MG63 (cell line): ENCODE measurements at regions not wholly inside any gene's neighbourhood (a gene's known extent, or its start where the extent isn't known, plus 50 kb on each side); places are given as distances from the start of the nearest gene placed in this dataset.

Experiments
- DNase-seq: peaks from one replicate; pipeline ENCODE4 v3.0.0-alpha.2; 2020
- H3K27me3 ChIP-seq: fragments of 250-450 bp; sonication (Bioruptor Pico); 2 replicates; pipeline ENCODE4 v1.5.1; 2020; ENCODE audit warnings: mild to moderate bottlenecking, moderate library complexity
- H3K36me3 ChIP-seq: fragments of 250-450 bp; sonication (Bioruptor Pico); 2 replicates; pipeline ENCODE4 v1.5.1; 2020; ENCODE audit warnings: mild to moderate bottlenecking, moderate library complexity
- H3K4me3 ChIP-seq: fragments of 250-450 bp; sonication (Bioruptor Pico); 2 replicates; pipeline ENCODE4 v1.5.1; 2020; ENCODE audit warnings: mild to moderate bottlenecking, moderate library complexity
- H3K9me3 ChIP-seq: fragments of 250-450 bp; sonication (Bioruptor Pico); 2 replicates; pipeline ENCODE4 v1.5.1; 2020; ENCODE audit warnings: mild to moderate bottlenecking, moderate library complexity

DNA sequence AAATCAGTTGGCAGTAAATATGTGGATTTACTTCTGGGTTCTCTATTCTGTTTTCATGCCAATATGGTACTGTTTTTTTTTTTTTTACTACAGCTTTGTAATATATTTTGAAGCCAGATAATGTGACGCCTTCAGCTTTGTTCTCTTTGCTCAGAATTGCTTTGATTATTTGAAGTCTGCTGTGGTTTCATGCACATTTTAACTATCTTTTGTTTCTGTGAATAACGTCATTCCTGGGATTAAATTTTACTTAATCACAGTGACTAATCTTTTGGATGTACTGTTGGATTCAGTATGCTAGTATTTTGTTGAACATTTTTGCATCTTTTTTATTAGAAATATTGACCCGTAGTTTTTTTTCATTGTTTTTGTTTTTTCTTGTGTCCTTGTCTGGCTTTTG lies 576.5 kb downstream of the ZNF385D start:
- peaks cover 3% of the 10 kb centered on the region; the same call in 1 of the 2 replicates for H3K9me3 ChIP-seq
- H3K4me3 ChIP-seq = no peak overlapping the region
- no peaks in the 10 kb centered on the region for H3K36me3 ChIP-seq
- no peaks in the 10 kb centered on the region for H3K27me3 ChIP-seq
- no peak for DNase-seq

- no peak overlapping the region for H3K4me3 ChIP-seq
- H3K27me3 ChIP-seq = no peaks in the 10 kb centered on the region
- no peak for DNase-seq
- H3K9me3 ChIP-seq = peaks cover 3% of the 10 kb centered on the region; the same call in 1 of the 2 replicates
- H3K36me3 ChIP-seq = no peaks in the 10 kb centered on the region
These were observed 580.0 kb downstream of the ZNF385D start for GRCh38 chr3:21170964-21171363.

DNA sequence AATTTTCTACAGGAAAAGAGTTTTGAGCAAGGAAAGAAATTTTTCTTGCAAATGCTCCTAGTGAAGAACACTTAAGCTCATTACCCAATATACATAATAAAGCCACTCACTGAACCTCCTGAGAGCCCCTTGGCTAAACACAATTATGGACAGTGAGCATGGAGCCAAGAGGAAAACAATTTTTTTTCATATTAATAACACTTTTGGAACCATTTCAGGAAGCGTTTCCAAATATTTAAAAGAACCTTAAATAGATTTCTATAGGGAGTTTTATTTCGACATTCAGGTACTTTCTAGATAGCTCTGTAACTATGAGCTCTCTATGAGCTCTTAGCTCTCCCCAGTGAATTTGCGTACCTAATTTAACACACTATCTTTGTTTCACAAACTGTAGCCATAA lies 581.1 kb downstream of the ZNF385D start:
- H3K9me3 ChIP-seq = no peaks in the 10 kb centered on the region
- no peak for DNase-seq
- H3K4me3 ChIP-seq = no peak overlapping the region
- no peaks in the 10 kb centered on the region for H3K36me3 ChIP-seq
- H3K27me3 ChIP-seq = no peaks in the 10 kb centered on the region

DNA sequence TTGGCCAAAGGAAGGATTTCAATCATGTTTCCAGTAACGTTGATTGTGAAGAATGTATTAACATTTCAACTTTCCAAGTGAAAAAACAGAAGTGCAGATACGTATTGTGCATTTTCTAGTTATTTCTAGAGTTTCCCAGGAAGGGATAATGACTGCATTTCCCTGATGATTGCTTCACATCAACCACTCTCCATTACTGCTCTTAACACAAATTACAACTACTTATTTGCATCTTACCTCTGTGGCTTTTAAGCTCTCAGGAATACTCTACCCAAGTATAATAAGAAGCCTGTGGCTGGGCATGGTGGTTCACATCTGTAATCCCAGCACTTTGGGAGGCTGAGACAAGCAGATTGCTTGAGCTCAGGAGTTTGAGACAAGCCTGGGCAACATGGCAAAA lies 582.5 kb downstream of the ZNF385D start:
- no peak for DNase-seq
- Histone ChIP-seq H3K4me3 (no peak overlapping the region), H3K9me3 (no peaks in the 10 kb centered on the region), H3K27me3 (no peaks in the 10 kb centered on the region), H3K36me3 (no peaks in the 10 kb centered on the region)

- no peak overlapping the region for H3K4me3 ChIP-seq
- H3K27me3 ChIP-seq = no peaks in the 10 kb centered on the region
- H3K36me3 ChIP-seq = no peaks in the 10 kb centered on the region
- no peaks in the 10 kb centered on the region for H3K9me3 ChIP-seq
- no peak for DNase-seq
These were observed 587.1 kb downstream of the ZNF385D start for GRCh38 chr3:21163956-21164355.

DNA sequence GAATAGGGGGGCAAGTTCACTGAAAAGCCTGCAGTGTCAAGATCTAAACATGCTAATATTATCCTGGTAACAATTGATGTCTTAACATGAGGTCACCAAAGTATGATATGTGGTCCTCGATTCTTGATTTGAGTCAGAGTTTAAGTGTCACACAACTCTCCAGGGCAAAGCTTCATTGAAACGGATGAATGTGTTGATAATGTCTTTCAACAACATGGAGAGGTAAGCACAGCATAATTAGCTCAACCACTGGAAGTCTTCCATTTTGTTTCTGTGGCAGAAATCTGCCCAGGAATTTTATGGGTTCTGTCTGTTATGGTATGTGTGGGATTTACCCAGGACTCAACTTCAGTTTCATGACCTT lies 591.5 kb downstream of the ZNF385D start:
- Histone ChIP-seq H3K36me3 (no peaks in the 10 kb centered on the region), H3K9me3 (no peaks in the 10 kb centered on the region), H3K27me3 (no peaks in the 10 kb centered on the region), H3K4me3 (no peak overlapping the region)
- DNase-seq = no peak

- Histone ChIP-seq H3K36me3 (no peaks in the 10 kb centered on the region), H3K27me3 (no peaks in the 10 kb centered on the region), H3K9me3 (no peaks in the 10 kb centered on the region), H3K4me3 (no peak overlapping the region)
- DNase-seq = no peak
These were observed 592.0 kb downstream of the ZNF385D start for GRCh38 chr3:21158861-21159542.

DNA sequence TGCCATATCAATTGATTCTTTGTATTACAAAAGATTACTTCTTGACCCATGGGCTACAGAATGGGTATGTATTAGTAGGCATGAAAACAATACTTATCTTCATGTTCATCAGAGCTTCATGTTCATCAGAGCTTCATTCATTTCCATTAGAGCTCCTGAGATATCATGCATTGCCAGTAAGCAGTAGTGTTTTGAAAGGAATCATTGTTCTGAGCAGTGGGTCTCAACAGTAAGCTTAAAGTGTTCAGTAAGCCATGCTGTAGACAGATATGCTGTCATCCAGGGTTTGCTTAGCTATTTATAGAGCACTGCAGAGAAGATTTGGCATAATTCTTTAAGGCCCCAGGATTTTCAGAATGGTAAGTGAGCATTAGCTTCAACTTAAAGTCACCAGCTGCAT lies 596.1 kb downstream of the ZNF385D start:
- no peaks in the 10 kb centered on the region for H3K27me3 ChIP-seq
- DNase-seq = no peak
- no peaks in the 10 kb centered on the region for H3K9me3 ChIP-seq
- H3K4me3 ChIP-seq = no peak overlapping the region
- H3K36me3 ChIP-seq = no peaks in the 10 kb centered on the region

GRCh38 chr3:21152555-21152954 lies 598.5 kb downstream of the ZNF385D start:
- no peak for DNase-seq
- no peaks in the 10 kb centered on the region for H3K27me3 ChIP-seq
- H3K9me3 ChIP-seq = no peaks in the 10 kb centered on the region
- no peak overlapping the region for H3K4me3 ChIP-seq
- H3K36me3 ChIP-seq = no peaks in the 10 kb centered on the region

GRCh38 chr3:21142949-21143348 lies 608.1 kb downstream of the ZNF385D start:
- H3K9me3 ChIP-seq = no peaks in the 10 kb centered on the region
- no peak for DNase-seq
- no peaks in the 10 kb centered on the region for H3K36me3 ChIP-seq
- no peak overlapping the region for H3K4me3 ChIP-seq
- H3K27me3 ChIP-seq = no peaks in the 10 kb centered on the region

- Histone ChIP-seq H3K27me3 (no peaks in the 10 kb centered on the region), H3K9me3 (no peaks in the 10 kb centered on the region), H3K36me3 (no peaks in the 10 kb centered on the region), H3K4me3 (no peak overlapping the region)
- DNase-seq = no peak
These were observed 609.0 kb downstream of the ZNF385D start for GRCh38 chr3:21142031-21142430.

DNA sequence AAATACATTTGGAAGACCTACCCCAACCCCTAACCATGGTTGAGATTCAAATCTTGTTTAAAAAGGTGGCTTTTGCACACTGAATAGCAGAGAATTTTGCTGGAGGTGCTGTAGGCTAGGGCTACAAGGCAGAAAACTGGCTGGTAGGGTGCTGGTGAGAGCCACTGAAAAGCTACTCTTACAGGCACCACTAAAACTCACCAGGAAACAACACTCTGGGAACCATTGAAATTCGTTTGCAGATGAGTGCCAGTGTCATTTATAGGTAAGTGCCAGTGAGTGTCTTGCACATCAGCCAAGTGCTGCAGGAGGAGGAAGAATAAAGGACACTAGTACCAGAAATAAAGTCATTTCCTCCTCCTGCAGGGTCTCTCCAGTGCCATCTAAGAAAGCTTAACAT lies 610.2 kb downstream of the ZNF385D start:
- Histone ChIP-seq H3K9me3 (no peaks in the 10 kb centered on the region), H3K4me3 (no peak overlapping the region), H3K36me3 (no peaks in the 10 kb centered on the region), H3K27me3 (no peaks in the 10 kb centered on the region)
- no peak for DNase-seq

DNA sequence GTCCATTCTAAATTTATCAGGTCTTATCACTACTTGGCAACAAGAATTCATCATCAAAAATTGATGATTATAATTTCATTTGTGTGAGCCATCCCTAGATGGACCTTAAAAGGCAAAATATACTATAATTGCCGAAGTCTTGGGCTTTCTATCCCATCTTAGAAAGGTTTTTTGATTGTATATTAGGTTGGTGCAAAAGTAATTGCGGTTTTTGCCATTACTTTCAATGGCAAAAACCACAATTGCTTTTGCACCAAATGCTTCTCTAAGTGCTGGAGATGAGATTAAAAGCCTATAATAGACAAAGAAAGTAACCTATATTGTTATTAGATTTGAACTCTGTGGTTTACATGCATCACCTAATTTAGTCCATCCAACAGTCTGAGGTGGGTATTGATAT lies 612.9 kb downstream of the ZNF385D start:
- Histone ChIP-seq H3K4me3 (no peak overlapping the region), H3K27me3 (no peaks in the 10 kb centered on the region), H3K9me3 (no peaks in the 10 kb centered on the region), H3K36me3 (no peaks in the 10 kb centered on the region)
- DNase-seq = no peak

DNA sequence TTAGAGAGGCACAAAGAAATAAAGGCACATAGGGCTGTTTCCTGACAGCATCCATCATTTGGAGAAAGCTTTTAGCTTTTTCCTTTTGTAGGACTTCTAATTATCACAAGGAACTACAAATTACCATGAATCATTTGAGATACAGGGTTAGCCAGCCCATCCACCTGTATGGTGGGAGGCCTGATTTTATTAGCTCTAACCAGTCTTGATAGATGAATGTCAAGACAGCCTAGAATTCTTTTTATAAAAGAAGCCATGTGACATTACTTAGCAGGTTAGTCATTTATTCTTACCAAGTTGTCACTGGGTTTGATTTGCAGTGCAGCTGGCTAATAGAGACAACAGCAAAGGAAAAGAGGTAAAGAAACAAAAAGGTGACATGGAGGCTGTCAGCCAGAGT lies 618.1 kb downstream of the ZNF385D start:
- Histone ChIP-seq H3K36me3 (no peaks in the 10 kb centered on the region), H3K4me3 (no peak overlapping the region), H3K9me3 (no peaks in the 10 kb centered on the region), H3K27me3 (no peaks in the 10 kb centered on the region)
- DNase-seq = no peak

- Histone ChIP-seq H3K36me3 (no peaks in the 10 kb centered on the region), H3K27me3 (no peaks in the 10 kb centered on the region), H3K4me3 (no peak overlapping the region), H3K9me3 (no peaks in the 10 kb centered on the region)
- no peak for DNase-seq
These were observed 630.2 kb downstream of the ZNF385D start for GRCh38 chr3:21120826-21121225.

DNA sequence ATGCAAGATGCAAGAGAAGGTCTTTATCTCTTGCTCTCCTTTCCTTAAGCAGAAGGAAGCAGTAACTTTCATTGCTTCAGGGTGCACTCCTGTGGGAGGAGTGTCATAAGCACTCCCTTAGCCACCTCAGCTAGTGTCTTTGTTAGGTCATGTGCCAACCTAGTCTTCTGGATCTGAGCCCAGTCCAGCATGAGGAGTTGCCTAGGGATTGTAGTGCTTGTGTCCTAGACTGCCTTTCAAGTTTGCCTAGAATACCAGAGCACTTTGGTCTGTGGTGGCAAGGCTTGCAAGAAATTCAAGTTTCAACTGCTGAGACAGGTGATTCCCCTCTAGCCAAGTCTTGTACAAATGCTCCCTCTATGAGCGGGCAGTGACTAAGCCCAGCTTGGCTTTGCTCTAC lies 633.6 kb downstream of the ZNF385D start:
- no peak overlapping the region for H3K4me3 ChIP-seq
- no peaks in the 10 kb centered on the region for H3K9me3 ChIP-seq
- H3K27me3 ChIP-seq = no peaks in the 10 kb centered on the region
- DNase-seq = peak; percentile 4
- no peaks in the 10 kb centered on the region for H3K36me3 ChIP-seq

DNA sequence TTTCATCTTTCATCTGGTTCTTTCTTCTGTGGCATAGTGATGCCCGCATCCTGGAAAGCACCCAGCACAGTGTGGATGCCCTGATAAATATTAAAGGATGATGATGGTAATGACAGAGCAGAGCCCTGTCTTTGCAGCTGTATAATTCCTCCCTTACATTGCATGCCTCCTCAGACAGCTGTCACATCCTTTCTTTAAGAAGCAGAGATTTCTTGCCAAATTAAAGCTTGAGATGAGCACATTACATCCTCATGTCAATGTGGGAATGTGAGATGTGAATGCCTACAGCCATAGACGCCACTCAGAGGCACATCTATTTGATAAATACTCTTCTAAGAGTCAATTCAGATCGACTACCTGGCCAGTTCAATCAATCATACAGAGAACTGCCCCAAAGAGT lies 642.0 kb downstream of the ZNF385D start:
- Histone ChIP-seq H3K4me3 (no peak overlapping the region), H3K27me3 (no peaks in the 10 kb centered on the region), H3K9me3 (no peaks in the 10 kb centered on the region), H3K36me3 (no peaks in the 10 kb centered on the region)
- DNase-seq = no peak

- DNase-seq = no peak
- H3K36me3 ChIP-seq = no peaks in the 10 kb centered on the region
- no peaks in the 10 kb centered on the region for H3K9me3 ChIP-seq
- H3K27me3 ChIP-seq = no peaks in the 10 kb centered on the region
- H3K4me3 ChIP-seq = no peak overlapping the region
These were observed 645.2 kb downstream of the ZNF385D start for GRCh38 chr3:21105784-21106183.
